NCI-H524 (cell line): ENCODE measurements at regions not wholly inside any gene's neighbourhood (a gene's known extent, or its start where the extent isn't known, plus 50 kb on each side); places are given as distances from the start of the nearest gene placed in this dataset.

Source experiments
- DNase-seq, 2 experiments: peaks; one replicate each; lab custom pipeline; 2025; lab: John Stamatoyannopoulos, UW

DNA sequence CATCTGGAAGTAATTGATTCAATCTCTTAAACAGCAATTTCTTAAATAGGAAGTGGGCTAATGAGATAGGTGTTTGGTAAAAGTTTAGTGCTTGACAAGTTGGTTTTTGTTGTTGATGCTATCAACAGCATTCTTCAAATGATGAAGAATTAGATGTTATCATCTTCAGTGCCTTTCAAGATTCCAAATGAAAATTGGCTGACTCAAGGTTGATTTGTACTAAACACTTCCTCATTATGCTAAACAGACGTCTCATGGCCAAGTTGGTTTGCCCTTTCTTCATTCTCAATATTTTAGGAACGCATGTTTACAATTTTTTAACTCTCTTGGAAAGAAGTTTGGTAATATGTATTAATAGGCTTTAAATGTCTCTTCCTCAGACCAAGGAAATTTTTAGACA lies 86.0 kb downstream of the MID1IP1 start:
- DNase-seq = no peak

DNA sequence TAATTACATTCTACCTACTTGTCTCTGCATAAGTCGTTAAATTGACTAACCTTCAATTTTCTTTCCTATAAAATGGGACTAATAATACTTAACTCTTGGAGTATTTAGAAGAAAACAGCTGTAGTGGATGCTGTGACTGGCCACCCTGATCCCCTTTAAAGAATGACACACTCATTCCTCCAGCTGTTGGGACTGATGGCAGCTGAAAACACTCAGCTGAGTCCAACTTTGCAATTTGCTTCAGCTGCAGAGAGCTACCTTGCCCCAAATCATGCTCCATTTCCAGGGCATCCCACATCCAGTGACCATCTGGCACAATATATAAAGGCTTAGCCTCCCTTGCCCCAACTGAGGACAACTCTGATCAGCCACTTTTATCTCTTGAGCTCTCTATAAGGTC lies 89.1 kb downstream of the MID1IP1 start:
- no peak for DNase-seq

- DNase-seq = no peak
Observed at GRCh38 chrX:38890963-38891362, 89.7 kb downstream of the MID1IP1 start.

DNA sequence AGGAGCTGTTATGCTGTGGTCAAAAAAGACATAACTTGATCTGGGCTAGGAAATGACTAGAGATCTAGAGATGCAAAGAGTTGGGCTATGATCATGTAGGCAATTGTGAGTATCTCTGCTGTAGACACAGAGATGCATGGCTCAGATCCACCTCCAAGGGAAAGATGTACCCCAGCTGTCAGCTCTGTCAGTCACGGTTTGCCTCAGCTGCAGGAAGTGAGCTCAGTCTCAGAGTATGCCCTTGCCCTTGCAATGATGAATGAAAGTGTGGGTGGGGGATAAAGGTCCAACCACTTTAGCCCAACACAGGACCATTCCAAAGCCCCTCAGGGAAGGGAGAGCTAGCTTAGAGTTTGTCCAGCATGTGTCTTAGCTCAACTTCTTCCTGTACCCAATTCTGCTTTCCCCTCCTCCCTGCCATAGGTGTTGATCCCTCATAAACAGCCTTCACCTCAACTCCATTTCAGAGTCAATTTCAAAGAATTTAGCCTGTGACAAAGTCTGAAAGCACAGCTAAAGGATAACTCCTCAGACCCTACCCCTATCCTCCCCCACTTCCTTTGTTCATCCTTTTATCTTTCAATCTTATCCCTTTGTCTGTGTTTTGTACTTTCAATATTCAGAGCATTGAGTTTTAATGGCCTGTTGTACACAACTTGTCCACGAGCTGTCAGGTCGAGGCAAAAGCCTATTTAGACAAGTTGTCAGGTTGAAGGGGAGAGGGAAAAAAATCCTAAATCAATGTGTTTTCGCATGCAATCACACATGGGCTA lies 90.6 kb downstream of the MID1IP1 start:
- DNase-seq = no peak

- no peak for DNase-seq
Observed at GRCh38 chrX:38893441-38893840, 92.2 kb downstream of the MID1IP1 start.

GRCh38 chrX:38895775-38896174 lies 94.5 kb downstream of the MID1IP1 start:
- no peak for DNase-seq

- no peak for DNase-seq
Observed at GRCh38 chrX:38896724-38897298, 95.6 kb downstream of the MID1IP1 start.

- no peak for DNase-seq
Observed at GRCh38 chrX:38898261-38898660, 97.0 kb downstream of the MID1IP1 start.

DNA sequence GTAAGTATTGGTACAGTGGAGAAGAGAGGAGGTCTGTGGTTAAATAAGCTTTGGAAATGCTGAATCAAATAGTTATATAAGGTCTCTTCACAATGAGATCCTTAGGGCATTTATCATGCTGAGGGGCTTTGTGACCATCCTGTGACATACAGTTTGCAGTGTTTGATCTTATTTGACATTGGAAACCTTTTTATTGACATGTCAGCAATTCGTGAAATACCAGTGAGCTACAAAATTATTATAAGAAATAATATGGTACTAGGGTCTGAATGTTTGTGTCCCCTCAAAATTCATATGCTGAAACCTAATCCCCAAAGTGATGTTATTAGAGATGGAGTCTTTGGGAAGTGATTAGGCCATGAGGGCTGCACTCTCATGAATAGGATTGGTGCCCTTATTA lies 98.4 kb downstream of the MID1IP1 start:
- DNase-seq = no peak

- no peak for DNase-seq
Observed at GRCh38 chrX:38900719-38901118, 99.5 kb downstream of the MID1IP1 start.

DNA sequence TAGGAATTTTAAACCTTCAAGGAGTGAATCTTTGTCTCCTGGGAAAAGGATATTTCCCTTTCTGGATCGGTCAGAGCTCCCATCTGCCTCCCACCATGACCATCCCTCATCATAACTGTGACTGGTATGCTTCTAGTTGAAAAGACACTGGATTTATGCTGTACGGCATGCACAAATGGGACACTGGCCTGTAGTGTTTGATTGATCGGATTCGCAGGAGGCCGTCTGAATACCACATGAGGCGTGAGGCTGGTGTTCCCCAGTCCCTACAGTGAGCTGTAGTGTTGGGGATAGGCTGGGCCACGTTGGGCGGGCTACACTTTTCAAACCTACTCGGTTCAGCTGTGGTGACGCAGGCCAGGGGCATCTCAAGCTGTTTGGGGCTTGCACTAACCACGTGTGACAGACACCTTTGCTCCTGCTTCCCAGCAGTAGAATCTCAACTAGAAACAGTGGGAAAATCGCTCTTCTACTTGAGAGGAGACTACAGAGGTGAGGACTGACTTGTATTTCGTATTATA lies 101.8 kb downstream of the MID1IP1 start:
- no peak for DNase-seq

DNA sequence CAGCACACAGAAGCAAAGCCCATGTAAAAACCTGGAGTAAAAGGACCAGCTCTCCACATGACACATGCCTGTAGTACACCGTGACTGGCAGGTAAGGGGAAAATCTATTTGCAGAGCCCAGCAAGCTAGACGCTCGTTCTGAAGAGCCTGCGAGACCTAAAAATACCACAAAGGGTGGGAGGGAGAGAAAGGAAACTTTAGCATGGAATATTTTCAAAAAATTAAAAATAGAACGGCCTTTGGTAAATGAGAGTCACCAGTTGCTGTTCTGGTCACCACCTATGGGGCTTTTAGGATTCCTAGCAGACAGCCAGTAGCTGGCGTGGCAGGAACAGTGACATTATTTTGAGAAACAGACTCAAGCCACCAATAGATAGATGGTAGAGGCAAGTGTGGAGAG lies 115.5 kb downstream of the MID1IP1 start:
- DNase-seq = no peak

DNA sequence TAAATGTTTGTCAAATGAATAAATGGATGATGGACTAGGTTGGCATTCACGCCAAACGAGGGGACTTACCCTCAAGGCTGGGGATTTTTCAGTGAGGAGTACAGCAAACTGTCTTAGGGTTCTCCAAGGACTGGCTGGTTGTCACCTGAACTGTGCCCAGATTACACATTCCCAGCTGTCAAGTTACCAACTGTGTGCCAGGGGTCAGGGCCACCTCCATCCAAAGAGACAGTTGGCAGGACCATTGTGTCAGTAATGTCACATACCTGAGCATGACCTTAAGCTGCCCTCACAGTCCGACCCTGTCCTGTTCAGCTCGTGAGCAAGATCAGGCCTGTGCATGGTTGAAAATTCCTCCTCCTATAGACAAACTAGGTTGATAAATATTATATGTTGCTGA lies 116.7 kb downstream of the MID1IP1 start:
- DNase-seq = no peak

DNA sequence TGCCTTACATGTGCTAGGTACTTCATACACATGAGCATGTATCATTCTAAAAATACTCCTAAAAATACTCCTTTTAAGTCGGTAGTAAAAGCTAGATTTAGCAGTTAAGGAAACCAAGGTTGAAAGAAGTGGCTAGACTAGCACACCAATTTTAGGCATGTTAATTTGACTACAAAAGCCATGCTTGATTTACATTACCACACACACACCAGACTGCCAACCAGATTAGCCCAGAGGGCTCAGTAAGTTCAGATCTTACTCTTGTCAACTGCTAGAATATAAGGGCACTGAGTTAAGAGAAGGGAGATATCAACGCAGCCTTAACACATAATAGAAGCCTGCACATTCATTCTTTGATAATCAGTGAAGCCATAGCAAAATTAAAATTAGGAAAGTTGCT lies 117.9 kb downstream of the MID1IP1 start:
- no peak for DNase-seq

GRCh38 chrX:38919853-38920528 lies 118.7 kb downstream of the MID1IP1 start:
- no peak for DNase-seq

DNA sequence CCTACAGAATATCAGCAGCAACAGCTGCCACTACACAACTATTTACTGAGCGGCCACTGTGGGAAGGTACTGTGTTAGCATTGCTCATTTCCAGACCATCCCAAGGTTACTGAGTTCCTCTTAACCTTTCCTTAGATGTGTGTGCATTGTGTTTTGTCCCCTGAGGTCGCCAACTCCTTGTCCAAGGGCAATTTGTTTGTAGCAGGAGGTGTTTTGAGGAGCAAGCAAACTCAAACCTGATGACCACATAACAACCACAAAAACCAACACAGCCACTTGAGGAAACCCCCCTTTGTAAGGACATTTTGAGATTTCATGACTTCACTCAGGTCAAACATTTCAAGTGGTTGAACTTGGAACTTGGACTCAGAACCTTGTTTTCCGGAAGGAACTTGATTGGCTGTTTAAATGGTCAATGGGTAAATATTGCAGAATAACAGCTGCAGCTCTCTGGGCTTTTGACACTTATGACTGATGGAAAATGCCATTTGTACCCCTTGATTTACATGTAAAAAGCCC lies 122.3 kb downstream of the MID1IP1 start:
- DNase-seq = no peak

DNA sequence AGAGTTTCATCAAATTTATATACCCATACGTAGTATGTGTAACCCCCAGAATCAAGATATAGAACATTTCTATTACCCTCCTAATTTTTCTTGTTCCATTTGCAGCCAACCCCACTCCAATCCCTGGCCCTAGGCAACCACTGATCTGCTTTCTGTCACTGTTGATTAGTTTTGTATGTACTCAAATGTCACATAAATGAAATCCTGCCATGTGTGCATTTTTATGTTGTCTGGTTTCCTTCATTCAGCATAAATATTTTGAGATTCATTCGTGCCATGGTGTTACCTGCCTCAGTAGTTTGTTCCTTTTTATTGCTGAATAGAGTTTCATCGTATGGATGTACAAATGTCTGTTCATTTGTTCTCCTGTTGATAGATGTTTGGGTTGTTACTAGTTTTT lies 126.3 kb downstream of the MID1IP1 start:
- no peak for DNase-seq

GRCh38 chrX:38929966-38930421 lies 128.7 kb downstream of the MID1IP1 start:
- no peak for DNase-seq

- no peak for DNase-seq
Observed at GRCh38 chrX:38930474-38930873, 129.2 kb downstream of the MID1IP1 start.

- no peak for DNase-seq
Observed at GRCh38 chrX:38935561-38935960, 134.3 kb downstream of the MID1IP1 start.

GRCh38 chrX:38937400-38937799 lies 136.1 kb downstream of the MID1IP1 start:
- no peak for DNase-seq

DNA sequence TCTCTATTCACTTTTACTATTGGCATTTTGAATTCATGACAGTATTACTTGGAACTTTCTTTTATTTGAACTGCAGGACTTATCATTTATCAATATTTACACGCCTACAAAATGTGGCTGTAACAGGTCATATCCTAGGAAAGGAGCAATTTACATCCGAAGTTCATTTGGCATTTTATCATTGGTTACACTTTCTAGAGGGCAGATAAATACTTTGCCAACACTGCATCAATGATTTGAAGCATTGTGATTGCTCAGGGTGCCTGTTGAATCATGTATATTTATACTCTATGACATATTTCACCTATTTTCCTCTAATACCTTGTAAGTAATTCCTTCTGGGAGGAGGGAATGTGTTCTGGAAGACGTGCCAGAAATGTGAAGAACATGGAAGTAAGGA lies 136.7 kb downstream of the MID1IP1 start:
- no peak for DNase-seq

GRCh38 chrX:38939067-38939466 lies 137.8 kb downstream of the MID1IP1 start:
- no peak for DNase-seq
